Ishikawa (cell line): ENCODE measurements at regions not wholly inside any gene's neighbourhood (a gene's known extent, or its start where the extent isn't known, plus 50 kb on each side); places are given as distances from the start of the nearest gene placed in this dataset.

Experiments
- CEBPB ChIP-seq: IDR thresholded peaks from 2 replicates; pipeline ENCODE4 v1.6.1; 2012
- CREB1 ChIP-seq: IDR thresholded peaks from 2 replicates; pipeline ENCODE4 v1.6.1; 2012; ENCODE audit warnings: low read depth
- EGR1 ChIP-seq: IDR thresholded peaks from 2 replicates; pipeline ENCODE4 v1.6.1; 2012
- EP300 ChIP-seq: IDR thresholded peaks from 2 replicates; pipeline ENCODE4 v1.6.1; 2012; ENCODE audit warnings: borderline replicate concordance
- FOXM1 ChIP-seq: IDR thresholded peaks from 2 replicates; pipeline ENCODE4 v1.6.1; 2012; ENCODE audit warnings: low read depth, borderline replicate concordance
- MAX ChIP-seq: IDR thresholded peaks from 2 replicates; pipeline ENCODE4 v1.6.1; 2012
- NFIC ChIP-seq: IDR thresholded peaks from 2 replicates; pipeline ENCODE4 v1.6.1; 2012
- RAD21 ChIP-seq: IDR thresholded peaks from 2 replicates; pipeline ENCODE4 v1.6.1; 2012; ENCODE audit warnings: low read depth
- REST ChIP-seq: IDR thresholded peaks from 2 replicates; pipeline ENCODE4 v1.6.1; 2012; ENCODE audit warnings: low read depth, mild to moderate bottlenecking
- TAF1 ChIP-seq: IDR thresholded peaks from 2 replicates; pipeline ENCODE4 v1.6.1; 2012; ENCODE audit warnings: low read depth, mild to moderate bottlenecking
- TCF12 ChIP-seq: IDR thresholded peaks from 2 replicates; pipeline ENCODE4 v1.6.1; 2012; ENCODE audit warnings: low read depth
- TEAD4 ChIP-seq: IDR thresholded peaks from 2 replicates; pipeline ENCODE4 v1.6.1; 2012
- USF1 ChIP-seq: IDR thresholded peaks from 2 replicates; pipeline ENCODE4 v1.6.1; 2012
- YY1 ChIP-seq: IDR thresholded peaks from 2 replicates; pipeline ENCODE4 v1.6.1; 2012; ENCODE audit warnings: low read depth
- ZBTB7A ChIP-seq: IDR thresholded peaks from 2 replicates; pipeline ENCODE4 v1.6.1; 2012; ENCODE audit warnings: low read depth

- TF ChIP-seq YY1, result no peak
- no peak for TF ChIP-seq EP300
- TF ChIP-seq TCF12, result no peak
- TF ChIP-seq CEBPB, result no peak
- no peak for TF ChIP-seq REST
- no peak for TF ChIP-seq MAX
- no peak for TF ChIP-seq NFIC
- no peak for TF ChIP-seq TEAD4
- no peak for TF ChIP-seq FOXM1
- no peak for TF ChIP-seq EGR1
- no peak for TF ChIP-seq CREB1
- no peak for TF ChIP-seq TAF1
- TF ChIP-seq RAD21, result no peak
- no peak for TF ChIP-seq USF1
Observed at GRCh38 chr13:100940658-100941057, 266.1 kb upstream of the TMTC4 start.

GRCh38 chr13:100933841-100934240, 259.2 kb upstream of the TMTC4 start:
- TF ChIP-seq TCF12 (no peak), TAF1 (no peak), FOXM1 (no peak), TEAD4 (no peak), MAX (no peak), NFIC (no peak), REST (no peak), EP300 (no peak), RAD21 (no peak), EGR1 (no peak)

GRCh38 chr13:100922599-100922998, 248.0 kb upstream of the TMTC4 start:
- TF ChIP-seq REST, result no peak
- no peak for TF ChIP-seq CEBPB
- TF ChIP-seq RAD21, result no peak
- no peak for TF ChIP-seq NFIC
- no peak for TF ChIP-seq TAF1
- no peak for TF ChIP-seq YY1
- no peak for TF ChIP-seq EGR1
- no peak for TF ChIP-seq TCF12
- no peak for TF ChIP-seq ZBTB7A
- TF ChIP-seq TEAD4, result no peak
- TF ChIP-seq EP300, result no peak
- no peak for TF ChIP-seq MAX
- no peak for TF ChIP-seq USF1
- TF ChIP-seq FOXM1, result no peak

- no peak for TF ChIP-seq RAD21
- no peak for TF ChIP-seq TCF12
- no peak for TF ChIP-seq EGR1
- TF ChIP-seq CREB1, result no peak
- no peak for TF ChIP-seq CEBPB
- no peak for TF ChIP-seq TEAD4
- no peak for TF ChIP-seq YY1
- no peak for TF ChIP-seq ZBTB7A
- no peak for TF ChIP-seq EP300
- TF ChIP-seq USF1, result no peak
- TF ChIP-seq NFIC, result no peak
- TF ChIP-seq MAX, result no peak
- no peak for TF ChIP-seq TAF1
- no peak for TF ChIP-seq REST
- no peak for TF ChIP-seq FOXM1
Observed at GRCh38 chr13:100921139-100921538, 246.5 kb upstream of the TMTC4 start.
